HG03060 (cell line): ENCODE measurements at regions not wholly inside any gene's neighbourhood (a gene's known extent, or its start where the extent isn't known, plus 50 kb on each side); places are given as distances from the start of the nearest gene placed in this dataset.

ENCODE experiments used
- ATAC-seq: cut with Tn5 transposase; IDR thresholded peaks from one replicate; pipeline ENCODE4 v1.9.1; 2021; ENCODE audit warnings: low read depth, moderate number of reproducible peaks; ENCODE audit not compliant: unreplicated experiment

GRCh38 chr2:192369969-192370368 is 175.2 kb upstream of the TMEFF2 start:
- no peak for ATAC-seq

GRCh38 chr2:192357217-192357616 is 162.5 kb upstream of the TMEFF2 start:
- no peak for ATAC-seq

GRCh38 chr2:192354512-192355244 is 159.9 kb upstream of the TMEFF2 start:
- ATAC-seq = no peak

GRCh38 chr2:192347542-192347941 is 152.8 kb upstream of the TMEFF2 start:
- no peak for ATAC-seq

- no peak for ATAC-seq
Observed at GRCh38 chr2:192345287-192345686, 150.6 kb upstream of the TMEFF2 start.

GRCh38 chr2:192333642-192334041 is 138.9 kb upstream of the TMEFF2 start:
- no peak for ATAC-seq

GRCh38 chr2:192328297-192328696 is 133.6 kb upstream of the TMEFF2 start:
- ATAC-seq = no peak

- no peak for ATAC-seq
Observed at GRCh38 chr2:192327576-192327975, 132.8 kb upstream of the TMEFF2 start.

GRCh38 chr2:192315543-192315942 is 120.8 kb upstream of the TMEFF2 start:
- no peak for ATAC-seq

GRCh38 chr2:192314800-192315481 is 120.2 kb upstream of the TMEFF2 start:
- no peak for ATAC-seq

- no peak for ATAC-seq
Observed at GRCh38 chr2:192313773-192314172, 119.0 kb upstream of the TMEFF2 start.

- ATAC-seq = no peak
Observed at GRCh38 chr2:192311701-192312460, 117.1 kb upstream of the TMEFF2 start.

- no peak for ATAC-seq
Observed at GRCh38 chr2:192307530-192307929, 112.8 kb upstream of the TMEFF2 start.

GRCh38 chr2:192298664-192299063 is 103.9 kb upstream of the TMEFF2 start:
- no peak for ATAC-seq

GRCh38 chr2:192292478-192292877 is 97.7 kb upstream of the TMEFF2 start:
- no peak for ATAC-seq

- ATAC-seq = no peak
Observed at GRCh38 chr2:192288295-192288694, 93.6 kb upstream of the TMEFF2 start.

- ATAC-seq = no peak
Observed at GRCh38 chr2:192286093-192286701, 91.5 kb upstream of the TMEFF2 start.

GRCh38 chr2:192283450-192283849 is 88.7 kb upstream of the TMEFF2 start:
- no peak for ATAC-seq

GRCh38 chr2:192278701-192279100 is 84.0 kb upstream of the TMEFF2 start:
- no peak for ATAC-seq

GRCh38 chr2:192277494-192278109 is 82.9 kb upstream of the TMEFF2 start:
- ATAC-seq = no peak

GRCh38 chr2:192275632-192276031 is 80.9 kb upstream of the TMEFF2 start:
- no peak for ATAC-seq
